ENCODE measurements at regions not wholly inside any gene's neighbourhood (a gene's known extent, or its start where the extent isn't known, plus 50 kb on each side); places are given as distances from the start of the nearest gene placed in this dataset.
"Not testable (repeated sequence)": the region's sequence is repeated elsewhere in the genome, so short reads cannot be mapped to it uniquely, and the experiment has no call there.

DNA sequence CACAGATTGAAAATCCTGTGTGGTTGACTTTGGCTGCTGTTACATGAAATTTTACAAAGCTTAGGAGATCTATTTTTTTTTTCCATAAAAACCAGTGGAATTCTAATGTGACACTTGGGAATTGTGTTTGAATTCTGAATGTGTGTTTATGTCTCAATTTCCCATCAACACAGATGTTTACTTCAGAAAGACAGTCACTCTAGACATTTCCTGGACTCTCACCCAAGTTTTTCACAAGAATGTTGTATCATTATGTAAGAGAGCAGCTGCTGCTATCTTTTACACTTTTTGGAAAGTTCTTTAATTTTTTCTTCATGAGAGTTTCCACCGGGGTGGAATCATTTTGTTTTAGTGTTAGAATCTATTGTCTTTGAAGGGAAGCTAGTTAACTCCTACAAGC, 210.1 kb downstream of the GIPC2 start:
- Mint-ChIP-seq H3K27ac (no peak overlapping the region), H3K36me3 (ENCODE audit: low read depth) (no peaks in the 10 kb centered on the region), H3K4me1 (ENCODE audit: low read depth) (no peaks in the 10 kb centered on the region), H3K4me3 (no peak overlapping the region), H3K27me3 (ENCODE audit: low read depth) (peaks cover 6% of the 10 kb centered on the region), H3K9me3 (ENCODE audit: insufficient read depth) (no peaks in the 10 kb centered on the region)
- ChIA-PET POLR2A (no interaction called here), CTCF (no interaction called here)
- DNase-seq (no peak), ATAC-seq (no peak)

DNA sequence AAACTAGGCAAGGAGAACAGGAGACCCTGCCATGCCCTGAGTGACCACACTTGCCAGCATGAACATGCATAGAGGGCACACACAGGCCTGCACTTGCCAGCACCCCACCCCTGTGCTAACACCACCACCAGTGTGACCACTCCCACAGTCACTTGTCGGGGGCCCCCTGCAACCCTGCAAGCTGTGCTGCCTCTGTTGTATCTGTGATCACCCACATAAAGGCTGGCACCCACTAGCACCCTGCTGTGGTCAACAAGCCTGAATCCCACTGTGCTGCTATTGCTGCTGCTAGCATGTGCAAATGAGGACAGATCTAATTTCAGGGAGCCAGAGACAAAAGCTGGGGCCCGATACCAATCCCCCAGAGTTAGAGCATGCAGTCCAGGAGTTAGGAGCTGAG, 217.7 kb downstream of the GIPC2 start:
- ChIA-PET CTCF (no interaction called here), POLR2A (interaction anchor here (0.6 kb wide), 1 partner anchor 320 kb away, joined by 3 read pairs; no protein-coding TSS in a partner anchor)
- H3K4me1 Mint-ChIP-seq (ENCODE audit: low read depth), result no peaks in the 10 kb centered on the region
- ATAC-seq (no peak), DNase-seq (no peak)
- no peaks in the 10 kb centered on the region for H3K27me3 Mint-ChIP-seq (ENCODE audit: low read depth)
- no peaks in the 10 kb centered on the region for H3K36me3 Mint-ChIP-seq (ENCODE audit: low read depth)
- no peak overlapping the region for H3K4me3 Mint-ChIP-seq
- H3K9me3 Mint-ChIP-seq (ENCODE audit: insufficient read depth), result no peaks in the 10 kb centered on the region
- no peak overlapping the region for H3K27ac Mint-ChIP-seq

DNA sequence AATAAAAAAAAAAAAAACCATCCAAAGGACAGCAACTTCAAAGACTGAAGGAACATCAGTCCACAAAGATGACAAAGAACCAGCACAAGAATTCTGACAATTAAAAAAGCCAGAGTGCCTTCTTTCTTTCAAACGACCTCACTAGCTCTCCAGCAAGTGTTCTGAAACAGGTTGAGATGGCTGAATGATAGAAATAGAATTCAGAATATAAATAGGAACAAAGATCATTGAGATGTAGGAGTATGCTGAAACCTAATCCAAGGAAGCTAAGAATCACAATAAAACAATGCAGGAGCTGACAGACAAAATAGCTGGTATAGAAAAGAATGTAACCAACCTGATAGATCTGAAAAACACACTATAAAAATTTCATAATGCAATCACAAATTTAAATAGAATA, 218.2 kb downstream of the GIPC2 start:
- no peaks in the 10 kb centered on the region for H3K9me3 Mint-ChIP-seq (ENCODE audit: insufficient read depth)
- CTCF ChIA-PET, result no interaction called here
- no peaks in the 10 kb centered on the region for H3K36me3 Mint-ChIP-seq (ENCODE audit: low read depth)
- H3K4me1 Mint-ChIP-seq (ENCODE audit: low read depth), result no peaks in the 10 kb centered on the region
- no peak for ATAC-seq
- H3K27me3 Mint-ChIP-seq (ENCODE audit: low read depth), result no peaks in the 10 kb centered on the region
- H3K4me3 Mint-ChIP-seq, result no peak overlapping the region
- POLR2A ChIA-PET, result interaction anchor here (0.6 kb wide), 1 partner anchor 321 kb away, joined by 3 read pairs; no protein-coding TSS in a partner anchor
- DNase-seq, result no peak
- H3K27ac Mint-ChIP-seq, result no peak overlapping the region

DNA sequence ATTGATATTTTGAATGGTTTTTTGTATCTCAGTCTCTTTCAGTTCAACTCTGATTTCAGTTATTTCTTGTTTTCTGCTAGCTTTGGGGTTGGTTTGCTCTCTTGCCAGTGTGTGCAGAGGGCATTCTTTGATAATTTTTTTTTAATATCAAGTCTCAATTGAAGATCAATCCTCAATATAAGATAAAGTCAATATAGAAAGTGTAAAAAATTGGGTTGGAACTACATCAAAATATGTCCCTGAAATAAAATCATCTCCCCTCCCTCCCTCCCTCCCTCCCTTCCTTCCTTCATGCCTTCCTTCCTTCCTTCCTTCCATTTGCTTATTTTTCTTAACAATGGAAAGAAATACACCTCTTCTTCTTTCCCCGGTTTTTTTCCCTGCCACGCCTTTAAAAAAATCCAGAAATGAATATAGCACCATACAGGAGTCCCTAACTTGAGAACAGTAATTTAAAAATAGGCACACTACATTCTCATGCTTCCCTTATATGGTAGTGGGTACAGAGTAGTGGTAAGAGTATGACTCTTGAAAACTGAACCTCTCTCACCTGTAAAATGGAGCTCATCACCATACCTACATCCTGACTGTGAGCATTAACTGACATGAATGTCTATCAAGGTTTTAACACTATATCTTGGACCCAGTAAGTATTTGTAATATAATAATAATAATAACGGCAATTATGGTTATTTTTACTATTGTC, 221.9 kb downstream of the GIPC2 start:
- Mint-ChIP-seq H3K27me3 (ENCODE audit: low read depth) (peaks cover 3% of the 10 kb centered on the region), H3K4me3 (no peak overlapping the region), H3K4me1 (ENCODE audit: low read depth) (no peaks in the 10 kb centered on the region), H3K9me3 (ENCODE audit: insufficient read depth) (no peaks in the 10 kb centered on the region), H3K36me3 (ENCODE audit: low read depth) (no peaks in the 10 kb centered on the region), H3K27ac (no peak overlapping the region)
- ATAC-seq (no peak), DNase-seq (no peak)
- CTCF ChIA-PET, result no interaction called here
- POLR2A ChIA-PET, result no interaction called here

DNA sequence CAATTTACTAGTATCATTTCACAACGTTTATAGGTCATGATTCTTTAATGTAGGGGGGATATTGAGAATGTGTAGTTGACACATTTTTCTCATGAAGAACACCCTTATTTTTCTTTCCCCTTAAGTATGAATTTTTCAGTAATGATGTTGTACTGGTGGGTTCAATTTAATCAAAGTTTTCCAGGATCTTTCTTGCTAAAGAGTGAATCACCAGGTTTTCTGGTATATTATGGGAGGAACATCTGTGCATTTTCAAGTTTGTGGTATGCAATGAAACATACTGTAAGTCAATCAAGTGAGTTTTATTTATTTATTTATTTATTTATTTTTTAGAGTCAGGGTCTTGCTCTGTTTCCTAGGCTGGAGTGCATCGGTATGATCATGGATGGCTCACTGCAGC, 221.2 kb upstream of the PTGFR start:
- no peak overlapping the region for H3K4me3 Mint-ChIP-seq
- H3K9me3 Mint-ChIP-seq (ENCODE audit: insufficient read depth), result no peaks in the 10 kb centered on the region
- H3K4me1 Mint-ChIP-seq (ENCODE audit: low read depth), result no peaks in the 10 kb centered on the region
- no peaks in the 10 kb centered on the region for H3K36me3 Mint-ChIP-seq (ENCODE audit: low read depth)
- H3K27me3 Mint-ChIP-seq (ENCODE audit: low read depth), result peaks cover 3% of the 10 kb centered on the region
- ChIA-PET POLR2A (no interaction called here), CTCF (no interaction called here)
- no peak overlapping the region for H3K27ac Mint-ChIP-seq
- DNase-seq (no peak), ATAC-seq (no peak)

DNA sequence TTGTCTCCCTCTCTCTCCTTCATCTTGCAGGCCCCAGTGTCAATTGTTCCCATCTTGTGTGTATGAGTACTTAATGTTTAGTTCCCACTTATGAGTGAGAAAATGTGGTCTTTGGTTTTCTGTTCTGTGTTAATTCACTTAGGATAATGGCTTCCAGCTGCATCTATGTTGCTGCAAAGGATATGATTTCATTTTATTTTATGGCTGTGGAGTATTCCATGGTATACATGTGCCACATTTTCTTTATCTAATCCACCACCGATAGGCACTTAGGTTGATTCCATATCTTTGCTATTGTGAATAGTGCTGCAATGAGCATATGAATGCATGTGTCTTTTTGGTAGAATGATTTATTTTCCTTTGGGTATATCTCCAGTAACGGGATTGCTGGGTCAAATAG, 219.4 kb upstream of the PTGFR start:
- ATAC-seq, POLR2A ChIA-PET: not testable (repeated sequence)

DNA sequence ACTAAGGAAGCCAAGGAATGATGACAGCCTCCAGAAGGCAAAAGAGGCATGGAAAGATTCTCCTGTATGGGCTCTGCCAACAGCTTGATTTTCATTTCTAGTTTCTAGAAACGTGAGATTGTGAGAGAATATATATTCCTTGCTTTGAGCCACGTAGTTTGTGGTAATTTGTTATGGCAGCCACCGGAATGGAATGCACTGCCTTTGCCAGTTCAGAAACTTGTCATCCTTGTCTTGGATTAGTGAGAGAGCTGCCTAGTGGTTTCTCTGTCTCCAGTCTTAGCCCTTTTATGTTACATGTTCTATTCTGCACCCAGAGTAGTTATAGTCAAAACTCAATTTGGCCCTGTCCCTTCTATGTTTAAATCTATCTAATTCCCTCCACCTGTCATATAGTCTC, 216.0 kb upstream of the PTGFR start:
- ATAC-seq, result no peak
- POLR2A ChIA-PET, result no interaction called here
- H3K27me3 Mint-ChIP-seq (ENCODE audit: low read depth), result peaks cover 3% of the 10 kb centered on the region

More for the DNA sequence above, 219.4 kb upstream of the PTGFR start:
- H3K4me3 Mint-ChIP-seq; CTCF ChIA-PET; H3K9me3 Mint-ChIP-seq (ENCODE audit: insufficient read depth); DNase-seq; H3K36me3 Mint-ChIP-seq (ENCODE audit: low read depth); H3K27me3 Mint-ChIP-seq (ENCODE audit: low read depth); H3K4me1 Mint-ChIP-seq (ENCODE audit: low read depth); H3K27ac Mint-ChIP-seq: not testable (repeated sequence)

DNA sequence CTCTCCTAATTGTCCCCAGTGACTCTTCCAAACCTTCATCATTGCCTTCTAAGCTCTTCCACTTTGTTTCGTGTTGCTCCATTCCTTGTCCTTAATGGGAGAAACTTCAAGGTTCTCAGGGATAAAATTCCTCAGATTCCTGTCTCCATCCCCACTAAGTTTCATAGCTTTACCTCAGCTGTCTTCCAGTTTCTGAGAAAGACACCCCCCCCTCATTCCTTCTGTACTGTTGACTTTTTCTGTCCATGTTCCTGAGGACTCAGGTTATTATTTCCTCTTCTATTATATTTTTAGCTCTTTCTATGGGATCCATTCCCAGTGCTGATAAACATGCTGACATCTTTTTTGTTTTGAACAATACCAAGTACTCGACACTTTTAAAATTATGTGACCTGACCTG, 215.3 kb upstream of the PTGFR start:
- Mint-ChIP-seq H3K36me3 (ENCODE audit: low read depth) (no peaks in the 10 kb centered on the region), H3K27me3 (ENCODE audit: low read depth) (peaks cover 3% of the 10 kb centered on the region), H3K9me3 (ENCODE audit: insufficient read depth) (no peaks in the 10 kb centered on the region), H3K4me3 (no peak overlapping the region), H3K4me1 (ENCODE audit: low read depth) (peaks cover 8% of the 10 kb centered on the region), H3K27ac (no peak overlapping the region)
- ATAC-seq (no peak), DNase-seq (no peak)
- POLR2A ChIA-PET, result no interaction called here
- CTCF ChIA-PET, result interaction anchor here (0.8 kb wide), 1 partner anchor 143 kb away, joined by 3 read pairs; no protein-coding TSS in a partner anchor

More for the DNA sequence above, 216.0 kb upstream of the PTGFR start:
- Mint-ChIP-seq H3K9me3 (ENCODE audit: insufficient read depth) (no peaks in the 10 kb centered on the region), H3K4me1 (ENCODE audit: low read depth) (peaks cover 8% of the 10 kb centered on the region), H3K4me3 (no peak overlapping the region), H3K36me3 (ENCODE audit: low read depth) (no peaks in the 10 kb centered on the region), H3K27ac (no peak overlapping the region)
- CTCF ChIA-PET, result interaction anchor here (0.8 kb wide), 1 partner anchor 142 kb away, joined by 3 read pairs; no protein-coding TSS in a partner anchor
- DNase-seq, result no peak

DNA sequence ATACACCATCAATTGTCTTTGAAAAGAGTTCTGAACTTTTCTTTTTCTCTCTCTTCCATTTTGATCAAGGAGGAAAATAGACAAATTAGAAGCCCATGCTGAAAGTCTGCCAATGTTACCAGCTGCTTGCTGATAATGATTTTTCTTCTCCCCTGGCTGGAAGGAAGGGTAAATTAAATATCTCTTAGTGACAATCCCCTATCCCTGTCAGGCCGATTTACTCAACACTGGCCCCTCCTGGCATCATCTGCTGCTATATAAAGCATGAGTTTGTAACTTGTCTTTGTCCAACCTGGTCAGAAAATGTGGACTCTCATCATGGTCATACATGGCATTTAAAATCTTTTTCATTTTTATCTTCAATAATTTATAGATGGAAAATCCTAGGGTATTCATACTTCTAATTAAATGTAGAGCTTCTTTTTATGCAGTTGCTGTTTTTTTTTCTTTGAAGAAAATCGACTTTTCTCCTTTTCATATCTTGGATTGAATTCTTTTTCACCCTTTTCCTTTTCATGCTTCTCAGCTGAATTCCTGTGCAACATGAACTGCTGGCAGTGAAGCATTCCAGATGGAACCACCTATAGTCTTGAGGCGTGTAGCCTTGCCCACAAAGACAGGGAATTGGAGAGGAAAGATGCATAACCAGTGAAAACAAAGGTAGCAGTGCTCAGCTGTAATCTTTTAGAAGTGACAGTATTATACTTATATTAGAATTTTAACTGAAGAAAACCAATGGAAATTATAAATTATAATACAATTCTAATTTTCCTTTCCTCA, 214.7 kb upstream of the PTGFR start:
- H3K27me3 Mint-ChIP-seq (ENCODE audit: low read depth), result peaks cover 3% of the 10 kb centered on the region
- H3K27ac Mint-ChIP-seq, result no peak overlapping the region
- no peak overlapping the region for H3K4me3 Mint-ChIP-seq
- no peaks in the 10 kb centered on the region for H3K36me3 Mint-ChIP-seq (ENCODE audit: low read depth)
- ChIA-PET CTCF (no interaction called here), POLR2A (no interaction called here)
- H3K4me1 Mint-ChIP-seq (ENCODE audit: low read depth), result peaks cover 8% of the 10 kb centered on the region
- no peaks in the 10 kb centered on the region for H3K9me3 Mint-ChIP-seq (ENCODE audit: insufficient read depth)
- ATAC-seq, result no peak
- DNase-seq, result no peak

DNA sequence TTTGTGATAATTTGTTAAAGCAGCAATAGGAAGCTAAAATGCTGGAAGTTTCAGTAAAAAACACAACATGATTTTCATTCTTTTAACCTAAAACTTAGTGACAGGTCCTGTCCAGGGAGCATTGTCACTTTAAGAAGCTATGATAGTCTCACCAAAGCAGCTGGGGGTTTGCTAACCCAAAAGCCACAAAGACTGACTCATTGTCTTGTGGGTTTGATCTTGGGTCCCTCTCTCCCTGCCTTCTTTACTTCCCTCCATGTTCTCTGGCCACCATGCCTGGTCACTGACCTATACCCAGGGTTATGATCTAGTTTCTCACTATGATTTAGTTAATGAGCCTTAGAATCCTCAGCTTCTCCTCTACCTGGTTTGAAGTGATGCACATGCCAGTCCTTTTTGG, 213.5 kb upstream of the PTGFR start:
- no peak for ATAC-seq
- ChIA-PET CTCF (no interaction called here), POLR2A (no interaction called here)
- H3K4me3 Mint-ChIP-seq, result no peak overlapping the region
- H3K27ac Mint-ChIP-seq, result no peak overlapping the region
- no peak for DNase-seq
- no peaks in the 10 kb centered on the region for H3K9me3 Mint-ChIP-seq (ENCODE audit: insufficient read depth)
- peaks cover 8% of the 10 kb centered on the region for H3K4me1 Mint-ChIP-seq (ENCODE audit: low read depth)
- H3K36me3 Mint-ChIP-seq (ENCODE audit: low read depth), result no peaks in the 10 kb centered on the region
- H3K27me3 Mint-ChIP-seq (ENCODE audit: low read depth), result no peaks in the 10 kb centered on the region

DNA sequence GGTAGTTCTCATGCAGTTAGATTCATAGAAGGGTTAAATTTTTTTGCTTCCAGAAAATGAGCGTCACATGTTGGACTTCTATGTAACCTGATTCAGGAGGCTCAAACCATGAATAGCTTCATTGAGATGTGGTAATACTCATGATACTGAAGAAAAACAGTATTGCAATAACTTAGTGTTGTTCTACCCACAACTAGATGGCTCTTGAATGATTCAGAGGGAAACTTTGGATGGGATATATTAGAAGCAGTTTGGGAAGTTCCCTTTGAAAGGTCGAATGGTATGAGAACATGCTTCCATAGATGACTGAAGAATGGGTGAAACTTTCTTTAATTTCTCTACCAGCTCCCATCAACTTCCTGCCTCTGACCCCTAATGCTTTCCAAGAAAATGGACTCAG, 211.7 kb upstream of the PTGFR start:
- DNase-seq, result no peak
- Mint-ChIP-seq H3K36me3 (ENCODE audit: low read depth) (no peaks in the 10 kb centered on the region), H3K4me1 (ENCODE audit: low read depth) (peaks cover 8% of the 10 kb centered on the region), H3K4me3 (no peak overlapping the region), H3K27me3 (ENCODE audit: low read depth) (no peaks in the 10 kb centered on the region), H3K9me3 (ENCODE audit: insufficient read depth) (no peaks in the 10 kb centered on the region), H3K27ac (no peak overlapping the region)
- ChIA-PET CTCF (no interaction called here), POLR2A (no interaction called here)
- no peak for ATAC-seq

DNA sequence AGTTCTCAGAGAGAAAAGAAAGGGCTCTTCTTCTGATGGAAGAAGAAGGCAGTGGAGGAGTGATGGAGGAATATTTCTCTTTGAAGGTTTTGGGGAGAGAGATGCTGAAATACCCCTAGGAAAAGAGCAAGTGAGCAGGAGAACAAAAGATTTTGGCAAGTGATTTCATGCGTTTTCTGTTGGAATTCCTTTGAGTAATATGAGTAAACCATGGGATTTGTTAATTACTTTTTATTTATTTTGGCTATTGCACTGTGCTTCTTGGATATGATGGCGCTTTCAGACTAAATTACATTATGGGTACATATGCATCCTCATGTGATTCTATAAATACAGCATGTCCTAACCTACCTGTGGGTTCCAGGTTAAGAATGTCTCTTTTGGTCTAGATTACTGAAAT, 210.1 kb upstream of the PTGFR start:
- no peaks in the 10 kb centered on the region for H3K36me3 Mint-ChIP-seq (ENCODE audit: low read depth)
- no peaks in the 10 kb centered on the region for H3K27me3 Mint-ChIP-seq (ENCODE audit: low read depth)
- H3K27ac Mint-ChIP-seq, result no peak overlapping the region
- CTCF ChIA-PET, result no interaction called here
- no peak for ATAC-seq
- no peak overlapping the region for H3K4me3 Mint-ChIP-seq
- no peaks in the 10 kb centered on the region for H3K9me3 Mint-ChIP-seq (ENCODE audit: insufficient read depth)
- POLR2A ChIA-PET, result no interaction called here
- DNase-seq, result no peak
- H3K4me1 Mint-ChIP-seq (ENCODE audit: low read depth), result peaks cover 8% of the 10 kb centered on the region

Data from activated CD8-positive, alpha-beta T cell treated with anti-CD3 and anti-CD28 coated beads, Interleukin-2, amount 10 ng/mL, durations not matched to agents 7 days and 5 days (primary cell).